Calu3 (cell line): ENCODE measurements at regions not wholly inside any gene's neighbourhood (a gene's known extent, or its start where the extent isn't known, plus 50 kb on each side); places are given as distances from the start of the nearest gene placed in this dataset.
"Not testable (repeated sequence)": the region's sequence is repeated elsewhere in the genome, so short reads cannot be mapped to it uniquely, and the experiment has no call there.

ENCODE experiments used
- BruUV-seq: library from RNA; stranded (reverse); fragments of 400-500 nt; replicated peaks from 2 replicates; lab custom pipeline; 2021; lab: Mats Ljungman, UMichigan
- CTCF ChIA-PET: fragments of 300-600 bp; sonication (Branson Sonifier 250); formaldehyde crosslinking; loops from one replicate; lab custom pipeline; 2022; ENCODE audit warnings: antibody characterized with exemption; lab: Charles Lee
- DNase-seq: peaks from one replicate; pipeline ENCODE4 v3.0.0; 2022
- H3K27ac Mint-ChIP-seq: one replicate; pipeline ENCODE4 v1.8.0; 2022; ENCODE audit warnings: mixed read lengths; ENCODE audit not compliant: unreplicated experiment
- H3K27me3 Mint-ChIP-seq: one replicate; pipeline ENCODE4 v1.8.0; 2022; ENCODE audit warnings: mixed read lengths; ENCODE audit not compliant: unreplicated experiment
- H3K36me3 Mint-ChIP-seq: one replicate; pipeline ENCODE4 v1.8.0; 2022; ENCODE audit warnings: mild to moderate bottlenecking, moderate library complexity, mixed read lengths; ENCODE audit not compliant: insufficient read depth, unreplicated experiment
- H3K4me1 Mint-ChIP-seq: one replicate; pipeline ENCODE4 v1.8.0; 2022; ENCODE audit warnings: mild to moderate bottlenecking, low read depth, mixed read lengths; ENCODE audit not compliant: unreplicated experiment
- H3K4me3 Mint-ChIP-seq: one replicate; pipeline ENCODE4 v1.8.0; 2022; ENCODE audit warnings: mild to moderate bottlenecking, low read depth, moderate library complexity, mixed read lengths; ENCODE audit not compliant: unreplicated experiment
- H3K9me3 Mint-ChIP-seq: one replicate; pipeline ENCODE4 v1.8.0; 2022; ENCODE audit warnings: low read depth, mixed read lengths; ENCODE audit not compliant: unreplicated experiment
- intact Hi-C: fragments of 100-400 bp; cut with micrococcal nuclease; formaldehyde crosslinking; loops from one replicate; pipeline ENCODE4 v1.10.0; 2022; ENCODE audit not compliant: unreplicated experiment
- TF ChIP-seq, protein P1 (sequence below): fragments of 200-600 bp; IDR thresholded peaks from one replicate; pipeline ENCODE4 v1.8.0; 2022; ENCODE audit warnings: antibody characterized with exemption; ENCODE audit not compliant: unreplicated experiment

DNA sequence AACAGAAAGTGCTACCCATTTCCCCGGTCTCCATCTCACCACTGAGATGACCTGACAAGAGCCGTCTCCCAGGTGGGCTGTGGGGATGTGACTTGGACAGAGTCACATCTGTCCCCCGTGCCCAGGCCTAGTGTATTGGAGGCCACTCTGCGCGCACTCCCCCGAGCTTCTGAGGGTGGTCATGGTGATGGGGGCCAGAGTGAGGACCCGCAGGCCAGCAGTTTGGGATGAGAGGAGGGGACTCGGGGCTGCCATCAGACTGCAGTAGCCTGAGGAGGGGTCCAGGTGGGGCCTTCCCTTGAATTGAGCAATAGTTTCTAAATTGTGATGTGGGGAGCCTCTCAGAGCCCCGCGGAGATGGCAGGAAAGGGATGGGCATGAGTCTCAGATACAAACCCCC lies 852.6 kb downstream of the TBC1D22A start:
- CTCF ChIA-PET: no interaction called here
- BruUV-seq: no TSS peak
- Mint-ChIP-seq H3K4me3 (no peak overlapping the region), H3K9me3 (peaks cover 22% of the 10 kb centered on the region), H3K27ac (no peak overlapping the region), H3K27me3 (no peaks in the 10 kb centered on the region), H3K36me3 (no peaks in the 10 kb centered on the region), H3K4me1 (no peaks in the 10 kb centered on the region)
- intact Hi-C loops: no loop called here
- no peak for DNase-seq
- TF ChIP-seq, protein P1, sequence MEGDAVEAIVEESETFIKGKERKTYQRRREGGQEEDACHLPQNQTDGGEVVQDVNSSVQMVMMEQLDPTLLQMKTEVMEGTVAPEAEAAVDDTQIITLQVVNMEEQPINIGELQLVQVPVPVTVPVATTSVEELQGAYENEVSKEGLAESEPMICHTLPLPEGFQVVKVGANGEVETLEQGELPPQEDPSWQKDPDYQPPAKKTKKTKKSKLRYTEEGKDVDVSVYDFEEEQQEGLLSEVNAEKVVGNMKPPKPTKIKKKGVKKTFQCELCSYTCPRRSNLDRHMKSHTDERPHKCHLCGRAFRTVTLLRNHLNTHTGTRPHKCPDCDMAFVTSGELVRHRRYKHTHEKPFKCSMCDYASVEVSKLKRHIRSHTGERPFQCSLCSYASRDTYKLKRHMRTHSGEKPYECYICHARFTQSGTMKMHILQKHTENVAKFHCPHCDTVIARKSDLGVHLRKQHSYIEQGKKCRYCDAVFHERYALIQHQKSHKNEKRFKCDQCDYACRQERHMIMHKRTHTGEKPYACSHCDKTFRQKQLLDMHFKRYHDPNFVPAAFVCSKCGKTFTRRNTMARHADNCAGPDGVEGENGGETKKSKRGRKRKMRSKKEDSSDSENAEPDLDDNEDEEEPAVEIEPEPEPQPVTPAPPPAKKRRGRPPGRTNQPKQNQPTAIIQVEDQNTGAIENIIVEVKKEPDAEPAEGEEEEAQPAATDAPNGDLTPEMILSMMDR: no peak

DNA sequence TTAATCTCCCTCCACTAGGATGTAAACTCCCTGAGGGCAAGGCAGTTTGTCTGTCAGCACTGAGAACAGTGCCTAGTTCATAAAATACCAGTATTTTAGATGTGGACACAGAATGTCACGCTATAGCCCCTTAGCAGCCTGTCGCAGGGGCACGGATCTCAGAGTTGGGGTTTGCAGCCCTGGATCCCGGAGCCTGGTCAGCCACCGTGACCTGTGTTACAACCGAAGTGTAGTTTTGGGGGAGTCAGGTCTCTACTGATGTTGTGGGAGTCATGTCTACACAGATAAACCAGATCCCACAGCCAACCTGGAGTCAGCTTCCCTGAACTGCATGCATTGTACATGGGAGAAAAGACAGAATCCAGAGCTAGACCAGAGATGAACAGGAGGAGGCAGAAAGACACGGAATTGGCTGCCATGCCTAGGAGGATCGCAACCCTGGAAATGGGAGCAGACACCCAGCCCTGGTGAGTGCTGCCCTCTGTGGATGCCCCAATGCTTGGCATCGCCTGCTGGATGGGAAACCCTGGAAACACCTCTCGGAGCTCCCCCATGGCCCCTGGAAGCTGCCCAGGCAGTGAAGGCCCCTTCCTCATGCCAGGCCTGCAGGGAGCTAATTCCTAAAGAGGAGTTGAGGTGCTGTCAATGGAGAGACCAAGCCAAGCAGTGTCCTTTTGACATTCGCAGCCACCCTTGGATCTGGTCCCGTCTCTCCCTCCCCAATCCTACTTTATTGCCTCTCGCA lies 851.3 kb downstream of the TBC1D22A start:
- intact Hi-C loops: no loop called here
- no peak for DNase-seq
- BruUV-seq: no TSS peak
- H3K9me3 Mint-ChIP-seq: peaks cover 28% of the 10 kb centered on the region
- CTCF ChIA-PET: no interaction called here
- no peak overlapping the region for H3K27ac Mint-ChIP-seq
- H3K4me3 Mint-ChIP-seq: no peak overlapping the region
- H3K36me3 Mint-ChIP-seq: no peaks in the 10 kb centered on the region
- no peaks in the 10 kb centered on the region for H3K27me3 Mint-ChIP-seq
- no peaks in the 10 kb centered on the region for H3K4me1 Mint-ChIP-seq
- TF ChIP-seq, protein P1: no peak

DNA sequence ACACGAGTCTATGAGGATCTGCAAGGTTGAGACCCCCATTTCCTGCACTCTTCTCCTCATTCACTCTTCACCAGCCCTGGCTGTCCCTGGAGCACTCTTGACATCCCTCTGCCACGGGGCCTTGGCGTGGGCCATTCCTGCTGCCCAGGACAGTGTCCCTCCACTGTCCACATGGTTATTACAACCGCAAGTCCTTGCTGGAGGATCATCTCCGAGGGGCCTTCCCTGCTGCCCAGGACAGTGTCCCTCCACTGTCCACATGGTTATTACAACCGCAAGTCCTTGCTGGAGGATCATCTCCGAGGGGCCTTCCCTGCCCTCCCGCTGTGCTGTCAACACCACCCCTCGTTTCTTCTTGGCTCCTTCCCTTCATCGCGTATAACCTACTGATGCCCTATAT lies 850.7 kb downstream of the TBC1D22A start:
- H3K27me3 Mint-ChIP-seq, H3K4me3 Mint-ChIP-seq, BruUV-seq: not testable (repeated sequence)

DNA sequence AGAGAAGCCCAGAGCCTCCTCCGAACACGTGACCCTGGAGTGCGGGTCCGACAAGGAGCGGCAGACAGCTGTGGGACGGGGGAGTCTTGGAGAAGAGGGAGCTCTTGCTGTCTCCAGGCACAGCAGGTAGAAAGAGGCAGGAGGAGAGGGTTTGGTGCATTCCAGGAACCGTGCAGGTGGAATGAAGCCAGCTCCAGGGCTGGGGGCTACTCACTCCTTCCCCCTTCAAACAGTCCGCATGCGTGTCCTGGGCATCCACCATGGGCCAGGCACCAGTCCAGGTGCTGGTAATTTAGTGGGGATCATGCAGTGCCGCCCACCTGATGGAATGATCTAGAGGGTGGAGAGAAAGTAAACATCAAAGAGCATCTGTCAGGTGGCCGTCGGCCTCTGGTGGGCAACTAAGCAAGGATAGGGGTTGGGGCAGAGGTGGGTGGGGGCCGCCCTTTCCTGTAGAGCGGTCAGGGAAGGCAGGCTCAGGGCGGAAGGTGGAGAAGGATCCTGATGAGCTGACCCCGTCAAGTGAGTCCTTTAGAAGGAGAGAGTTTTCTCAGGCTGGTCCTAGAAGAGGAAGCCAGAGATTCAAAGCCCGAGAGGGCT lies 850.0 kb downstream of the TBC1D22A start:
- BruUV-seq: no TSS peak
- CTCF ChIA-PET: no interaction called here
- no peaks in the 10 kb centered on the region for H3K36me3 Mint-ChIP-seq
- no peak for DNase-seq
- H3K9me3 Mint-ChIP-seq: peaks cover 27% of the 10 kb centered on the region
- H3K27me3 Mint-ChIP-seq: no peaks in the 10 kb centered on the region
- no peak overlapping the region for H3K27ac Mint-ChIP-seq
- intact Hi-C loops: no loop called here
- TF ChIP-seq, protein P1: no peak
- no peak overlapping the region for H3K4me3 Mint-ChIP-seq
- no peaks in the 10 kb centered on the region for H3K4me1 Mint-ChIP-seq

More for the DNA sequence above, 850.7 kb downstream of the TBC1D22A start:
- CTCF ChIA-PET, intact Hi-C loops, H3K27ac Mint-ChIP-seq, H3K4me1 Mint-ChIP-seq, DNase-seq, H3K36me3 Mint-ChIP-seq: not testable (repeated sequence)
- H3K9me3 Mint-ChIP-seq: peaks cover 28% of the 10 kb centered on the region

DNA sequence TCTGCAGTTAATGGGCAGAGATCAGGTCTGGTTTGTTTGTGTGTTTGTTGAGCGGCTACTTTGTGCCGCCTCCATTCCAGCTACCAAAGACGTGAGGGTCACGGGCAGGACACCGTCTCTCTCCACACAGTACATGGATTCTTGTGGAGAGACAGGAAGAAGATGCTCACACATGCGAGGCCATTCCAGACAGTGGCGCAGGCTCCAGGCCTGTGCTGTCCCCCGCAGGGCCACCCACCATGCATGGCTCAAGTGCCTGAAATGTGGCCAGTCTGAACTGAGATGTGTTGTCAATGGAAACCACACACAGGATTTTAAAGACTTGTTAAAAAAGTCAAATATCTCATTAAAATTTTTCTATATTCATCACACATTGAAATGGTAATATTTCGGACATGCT lies 848.3 kb downstream of the TBC1D22A start:
- no TSS peak for BruUV-seq
- intact Hi-C loops: no loop called here
- H3K36me3 Mint-ChIP-seq: no peaks in the 10 kb centered on the region
- H3K4me1 Mint-ChIP-seq: no peaks in the 10 kb centered on the region
- peaks cover 26% of the 10 kb centered on the region for H3K9me3 Mint-ChIP-seq
- TF ChIP-seq, protein P1: no peak
- DNase-seq: no peak
- H3K4me3 Mint-ChIP-seq: no peak overlapping the region
- CTCF ChIA-PET: no interaction called here
- no peak overlapping the region for H3K27ac Mint-ChIP-seq
- H3K27me3 Mint-ChIP-seq: no peaks in the 10 kb centered on the region
